ENCODE measurements at regions not wholly inside any gene's neighbourhood (a gene's known extent, or its start where the extent isn't known, plus 50 kb on each side); places are given as distances from the start of the nearest gene placed in this dataset.

- Histone ChIP-seq H3K9me3 (ENCODE audit: low read length) (no peaks in the 10 kb centered on the region), H3K4me1 (ENCODE audit: insufficient read depth, low read length) (no peaks in the 10 kb centered on the region), H3K27me3 (ENCODE audit: insufficient read depth, low read length, poor library complexity, severe bottlenecking) (no peaks in the 10 kb centered on the region), H3K4me3 (ENCODE audit: low read length) (no peak overlapping the region), H3K36me3 (ENCODE audit: insufficient read depth, low read length) (no peaks in the 10 kb centered on the region), H3K27ac (ENCODE audit: low read depth, low read length) (no peak overlapping the region)
- peaks cover 5 to 11% (median 7%) of the 10 kb centered on the region in 5 donors for H3K9me3 Mint-ChIP-seq
- H3K4me1 Mint-ChIP-seq = no peaks in the 10 kb centered on the region
- CTCF ChIA-PET = no interaction called here
- no peak overlapping the region for H3K27ac Mint-ChIP-seq
- POLR2A ChIA-PET = no interaction called here
- DNase-seq = no peak
- H3K27me3 Mint-ChIP-seq = no peaks in the 10 kb centered on the region
- H3K36me3 Mint-ChIP-seq = no peaks in the 10 kb centered on the region
- H3K4me3 Mint-ChIP-seq = no peak overlapping the region
These were observed 380.1 kb upstream of the MEIS2 start for GRCh38 chr15:37480482-37480881.

- no peak overlapping the region for H3K27ac Mint-ChIP-seq
- Histone ChIP-seq H3K4me1 (ENCODE audit: insufficient read depth, low read length) (no peaks in the 10 kb centered on the region), H3K9me3 (ENCODE audit: low read length) (no peaks in the 10 kb centered on the region), H3K36me3 (ENCODE audit: insufficient read depth, low read length) (no peaks in the 10 kb centered on the region), H3K4me3 (ENCODE audit: low read length) (no peak overlapping the region), H3K27ac (ENCODE audit: low read depth, low read length) (no peak overlapping the region), H3K27me3 (ENCODE audit: insufficient read depth, low read length, poor library complexity, severe bottlenecking) (no peaks in the 10 kb centered on the region)
- POLR2A ChIA-PET = no interaction called here
- no peaks in the 10 kb centered on the region for H3K4me1 Mint-ChIP-seq
- CTCF ChIA-PET = no interaction called here
- no peaks in the 10 kb centered on the region for H3K36me3 Mint-ChIP-seq
- no peak for DNase-seq
- peaks cover 5 to 15% (median 10%) of the 10 kb centered on the region in 5 donors for H3K9me3 Mint-ChIP-seq
- H3K4me3 Mint-ChIP-seq = no peak overlapping the region
- no peaks in the 10 kb centered on the region for H3K27me3 Mint-ChIP-seq
These were observed 380.8 kb upstream of the MEIS2 start for GRCh38 chr15:37481126-37481525.

- no peak overlapping the region for H3K27ac Mint-ChIP-seq
- H3K27me3 ChIP-seq (ENCODE audit: insufficient read depth, low read length, poor library complexity, severe bottlenecking) = no peaks in the 10 kb centered on the region
- peaks cover 5 to 15% (median 11%) of the 10 kb centered on the region in 5 donors for H3K9me3 Mint-ChIP-seq
These were observed 383.4 kb upstream of the MEIS2 start for GRCh38 chr15:37483779-37484178.

GRCh38 chr15:37485056-37485455, 384.7 kb upstream of the MEIS2 start:
- POLR2A ChIA-PET = no interaction called here
- Histone ChIP-seq H3K36me3 (ENCODE audit: insufficient read depth, low read length) (no peaks in the 10 kb centered on the region), H3K27ac (ENCODE audit: low read depth, low read length) (no peak overlapping the region), H3K4me1 (ENCODE audit: insufficient read depth, low read length) (no peaks in the 10 kb centered on the region), H3K27me3 (ENCODE audit: insufficient read depth, low read length, poor library complexity, severe bottlenecking) (no peaks in the 10 kb centered on the region), H3K9me3 (ENCODE audit: low read length) (no peaks in the 10 kb centered on the region), H3K4me3 (ENCODE audit: low read length) (no peak overlapping the region)
- Mint-ChIP-seq H3K36me3 (peaks cover 0 to 2% (median 0%) of the 10 kb centered on the region in 3 donors), H3K4me3 (no peak overlapping the region), H3K27ac (no peak overlapping the region), H3K4me1 (no peaks in the 10 kb centered on the region), H3K9me3 (peaks cover 5 to 21% (median 15%) of the 10 kb centered on the region in 5 donors), H3K27me3 (no peaks in the 10 kb centered on the region)
- DNase-seq = no peak
- CTCF ChIA-PET = no interaction called here

More at GRCh38 chr15:37483779-37484178, 383.4 kb upstream of the MEIS2 start:
- H3K27ac ChIP-seq (ENCODE audit: low read depth, low read length) = no peak overlapping the region
- no peaks in the 10 kb centered on the region for H3K4me1 ChIP-seq (ENCODE audit: insufficient read depth, low read length)
- Mint-ChIP-seq H3K36me3 (no peaks in the 10 kb centered on the region), H3K27me3 (no peaks in the 10 kb centered on the region), H3K4me1 (no peaks in the 10 kb centered on the region), H3K4me3 (no peak overlapping the region)
- ChIA-PET POLR2A (no interaction called here), CTCF (no interaction called here)
- no peak overlapping the region for H3K4me3 ChIP-seq (ENCODE audit: low read length)
- H3K36me3 ChIP-seq (ENCODE audit: insufficient read depth, low read length) = no peaks in the 10 kb centered on the region
- H3K9me3 ChIP-seq (ENCODE audit: low read length) = no peaks in the 10 kb centered on the region
- DNase-seq = no peak

GRCh38 chr15:37490707-37491106, 390.4 kb upstream of the MEIS2 start:
- Histone ChIP-seq H3K27ac (ENCODE audit: low read depth, low read length) (no peak overlapping the region), H3K4me3 (ENCODE audit: low read length) (no peak overlapping the region), H3K27me3 (ENCODE audit: insufficient read depth, low read length, poor library complexity, severe bottlenecking) (no peaks in the 10 kb centered on the region), H3K36me3 (ENCODE audit: insufficient read depth, low read length) (no peaks in the 10 kb centered on the region), H3K9me3 (ENCODE audit: low read length) (no peaks in the 10 kb centered on the region), H3K4me1 (ENCODE audit: insufficient read depth, low read length) (no peaks in the 10 kb centered on the region)
- H3K9me3 Mint-ChIP-seq = peaks cover 0 to 16% (median 6%) of the 10 kb centered on the region in 5 donors
- no peak overlapping the region for H3K27ac Mint-ChIP-seq
- CTCF ChIA-PET = no interaction called here
- POLR2A ChIA-PET = no interaction called here
- H3K36me3 Mint-ChIP-seq = peaks cover 0 to 2% (median 0%) of the 10 kb centered on the region in 3 donors
- no peak for DNase-seq
- H3K4me1 Mint-ChIP-seq = no peaks in the 10 kb centered on the region
- H3K27me3 Mint-ChIP-seq = no peaks in the 10 kb centered on the region
- no peak overlapping the region for H3K4me3 Mint-ChIP-seq

GRCh38 chr15:37516621-37517020, 416.3 kb upstream of the MEIS2 start:
- CTCF ChIA-PET = no interaction called here
- no peak overlapping the region for H3K27ac ChIP-seq (ENCODE audit: low read depth, low read length)
- H3K4me1 Mint-ChIP-seq = no peaks in the 10 kb centered on the region

GRCh38 chr15:37517191-37517895, 417.0 kb upstream of the MEIS2 start:
- peaks cover 0 to 2% of the 10 kb centered on the region in 2 donors for H3K27me3 Mint-ChIP-seq
- H3K4me1 ChIP-seq (ENCODE audit: insufficient read depth, low read length) = no peaks in the 10 kb centered on the region
- no peaks in the 10 kb centered on the region for H3K36me3 Mint-ChIP-seq
- no peak overlapping the region for H3K4me3 Mint-ChIP-seq
- DNase-seq = no peak
- H3K36me3 ChIP-seq (ENCODE audit: insufficient read depth, low read length) = no peaks in the 10 kb centered on the region
- CTCF ChIA-PET = no interaction called here
- H3K27me3 ChIP-seq (ENCODE audit: insufficient read depth, low read length, poor library complexity, severe bottlenecking) = no peaks in the 10 kb centered on the region
- no peaks in the 10 kb centered on the region for H3K4me1 Mint-ChIP-seq
- POLR2A ChIA-PET = no interaction called here
- H3K27ac Mint-ChIP-seq = no peak overlapping the region
- no peak overlapping the region for H3K27ac ChIP-seq (ENCODE audit: low read depth, low read length)
- no peak overlapping the region for H3K4me3 ChIP-seq (ENCODE audit: low read length)
- peaks cover 0 to 12% (median 7%) of the 10 kb centered on the region in 5 donors for H3K9me3 Mint-ChIP-seq
- H3K9me3 ChIP-seq (ENCODE audit: low read length) = no peaks in the 10 kb centered on the region

More at GRCh38 chr15:37516621-37517020, 416.3 kb upstream of the MEIS2 start:
- no peaks in the 10 kb centered on the region for H3K4me1 ChIP-seq (ENCODE audit: insufficient read depth, low read length)
- no peak for DNase-seq
- POLR2A ChIA-PET = no interaction called here
- H3K36me3 ChIP-seq (ENCODE audit: insufficient read depth, low read length) = no peaks in the 10 kb centered on the region
- no peaks in the 10 kb centered on the region for H3K36me3 Mint-ChIP-seq
- H3K9me3 Mint-ChIP-seq = peaks cover 0 to 14% (median 7%) of the 10 kb centered on the region in 5 donors
- no peaks in the 10 kb centered on the region for H3K9me3 ChIP-seq (ENCODE audit: low read length)
- no peaks in the 10 kb centered on the region for H3K27me3 ChIP-seq (ENCODE audit: insufficient read depth, low read length, poor library complexity, severe bottlenecking)
- no peak overlapping the region for H3K4me3 Mint-ChIP-seq
- peaks cover 0 to 2% of the 10 kb centered on the region in 2 donors for H3K27me3 Mint-ChIP-seq
- H3K27ac Mint-ChIP-seq = no peak overlapping the region
- no peak overlapping the region for H3K4me3 ChIP-seq (ENCODE audit: low read length)

- CTCF ChIA-PET = no interaction called here
- peaks cover 0 to 15% (median 4%) of the 10 kb centered on the region in 5 donors for H3K9me3 Mint-ChIP-seq
- no peak overlapping the region for H3K27ac ChIP-seq (ENCODE audit: low read depth, low read length)
These were observed 416.0 kb upstream of the TMCO5A start for GRCh38 chr15:37518436-37518835.

More at GRCh38 chr15:37518436-37518835, 416.0 kb upstream of the TMCO5A start:
- no peaks in the 10 kb centered on the region for H3K4me1 ChIP-seq (ENCODE audit: insufficient read depth, low read length)
- POLR2A ChIA-PET = no interaction called here
- H3K36me3 ChIP-seq (ENCODE audit: insufficient read depth, low read length) = no peaks in the 10 kb centered on the region
- no peaks in the 10 kb centered on the region for H3K36me3 Mint-ChIP-seq
- H3K27ac Mint-ChIP-seq = no peak overlapping the region
- H3K9me3 ChIP-seq (ENCODE audit: low read length) = no peaks in the 10 kb centered on the region
- H3K4me3 ChIP-seq (ENCODE audit: low read length) = no peak overlapping the region
- no peaks in the 10 kb centered on the region for H3K4me1 Mint-ChIP-seq
- peaks cover 0 to 2% of the 10 kb centered on the region in 2 donors for H3K27me3 Mint-ChIP-seq
- no peak for DNase-seq
- no peaks in the 10 kb centered on the region for H3K27me3 ChIP-seq (ENCODE audit: insufficient read depth, low read length, poor library complexity, severe bottlenecking)
- no peak overlapping the region for H3K4me3 Mint-ChIP-seq

Measured in CD8-positive, alpha-beta memory T cell (primary cell).